ENCODE measurements at regions not wholly inside any gene's neighbourhood (a gene's known extent, or its start where the extent isn't known, plus 50 kb on each side); places are given as distances from the start of the nearest gene placed in this dataset.

- DNase-seq, result no peak
- peaks cover under 1% of the 10 kb centered on the region for H3K4me1 ChIP-seq (ENCODE audit: insufficient read depth)
- intact Hi-C loops (cut with DNase I), result no loop called here
- TF ChIP-seq POLR2A (IDR thresholded peaks at IDR 0.05) (no peak), EP300 (IDR thresholded peaks at IDR 0.05) (no peak), CTCF (IDR thresholded peaks at IDR 0.05) (no peak)
- no peaks in the 10 kb centered on the region for H3K9me3 ChIP-seq
- H3K4me3 ChIP-seq, result no peak overlapping the region
- no peak overlapping the region for H3K27ac ChIP-seq
- no peaks in the 10 kb centered on the region for H3K27me3 ChIP-seq
- H3K36me3 ChIP-seq, result no peaks in the 10 kb centered on the region
- 66 to 99% (median 81%) methylated on average over 4 of the region's 4 CpGs for WGBS, 3 donors
Observed at GRCh38 chr4:185916683-185917082, 104.7 kb upstream of the SORBS2 start.

- Histone ChIP-seq H3K4me3 (no peak overlapping the region), H3K9me3 (no peaks in the 10 kb centered on the region), H3K27ac (no peak overlapping the region), H3K4me1 (ENCODE audit: insufficient read depth) (peaks cover 4% of the 10 kb centered on the region), H3K27me3 (no peaks in the 10 kb centered on the region), H3K36me3 (no peaks in the 10 kb centered on the region)
- DNase-seq, result no peak
- intact Hi-C loops (cut with DNase I), result no loop called here
- WGBS, 3 donors, result 84 to 95% (median 91%) methylated on average over 4 of the region's 4 CpGs
- TF ChIP-seq CTCF (IDR thresholded peaks at IDR 0.05), result no peak
- no peak for TF ChIP-seq POLR2A (IDR thresholded peaks at IDR 0.05)
- TF ChIP-seq EP300 (IDR thresholded peaks at IDR 0.05), result no peak
Observed at GRCh38 chr4:185919107-185919506, 107.1 kb upstream of the SORBS2 start.

- no peak for DNase-seq
- Histone ChIP-seq H3K27ac (no peak overlapping the region), H3K9me3 (no peaks in the 10 kb centered on the region), H3K27me3 (no peaks in the 10 kb centered on the region), H3K4me3 (no peak overlapping the region), H3K36me3 (no peaks in the 10 kb centered on the region), H3K4me1 (ENCODE audit: insufficient read depth) (peaks cover 4% of the 10 kb centered on the region)
- TF ChIP-seq CTCF (IDR thresholded peaks at IDR 0.05), result no peak
- no peak for TF ChIP-seq EP300 (IDR thresholded peaks at IDR 0.05)
- TF ChIP-seq POLR2A (IDR thresholded peaks at IDR 0.05), result no peak
- WGBS, 3 donors, result 91 to 96% (median 95%) methylated on average over 6 of the region's 6 CpGs
- intact Hi-C loops (cut with DNase I), result no loop called here
Observed at GRCh38 chr4:185920171-185920570, 108.2 kb upstream of the SORBS2 start.

- H3K27ac ChIP-seq, result no peak overlapping the region
- peaks cover 4% of the 10 kb centered on the region for H3K4me1 ChIP-seq (ENCODE audit: insufficient read depth)
- no peaks in the 10 kb centered on the region for H3K27me3 ChIP-seq
- no peaks in the 10 kb centered on the region for H3K36me3 ChIP-seq
- WGBS, 3 donors, result 87 to 95% (median 91%) methylated on average over 10 of the region's 10 CpGs
- no peak for DNase-seq
- no peak overlapping the region for H3K4me3 ChIP-seq
- H3K9me3 ChIP-seq, result no peaks in the 10 kb centered on the region
- intact Hi-C loops (cut with DNase I), result no loop called here
- TF ChIP-seq CTCF (IDR thresholded peaks at IDR 0.05), result no peak
- no peak for TF ChIP-seq EP300 (IDR thresholded peaks at IDR 0.05)
- no peak for TF ChIP-seq POLR2A (IDR thresholded peaks at IDR 0.05)
Observed at GRCh38 chr4:185920691-185921260, 108.8 kb upstream of the SORBS2 start.

Measured in ovary (tissue), 7 donors.